Body of pancreas (tissue), 4 donors: ENCODE measurements at regions not wholly inside any gene's neighbourhood (a gene's known extent, or its start where the extent isn't known, plus 50 kb on each side); places are given as distances from the start of the nearest gene placed in this dataset.

ENCODE experiments used
- ATAC-seq: fragments of 150-250 bp; one replicate; pipeline ENCODE4 v1.9.1; 2016
- DNase-seq, 4 donors: peaks; one replicate each; pipeline ENCODE4 v3.0.0-alpha.2; 2019
- H3K27ac ChIP-seq, 4 donors: fragments of 200-600 bp; sonication (generic); 1 replicate in 3 of 4; 2 replicates in 1 of 4; pipeline versions ENCODE4 v1.5.1 to v1.6.1; 2016 to 2019; ENCODE audit warnings: mild to moderate bottlenecking in 1 of 4, mixed read lengths in 1 of 4, moderate library complexity in 1 of 4
- H3K27me3 ChIP-seq, 2 donors: fragments of 200-600 bp; sonication (generic); one replicate each; pipeline ENCODE4 v1.6.0; 2016; ENCODE audit warnings: mild to moderate bottlenecking in 1 of 2
- H3K36me3 ChIP-seq, 2 donors: fragments of 200-600 bp; sonication (generic); replicated peaks in 1 of 2; 2 replicates each; pipeline ENCODE4 v1.5.1; 2016; ENCODE audit warnings: low read depth in 2 of 2; ENCODE audit not compliant: insufficient read depth in 1 of 2
- H3K4me1 ChIP-seq: fragments of 200-600 bp; sonication (generic); one replicate; pipeline ENCODE4 v1.6.0; 2016
- H3K4me3 ChIP-seq, 2 donors: fragments of 200-600 bp; sonication (generic); 1 replicate in 1 of 2; 2 replicates in 1 of 2; pipeline ENCODE4 v1.5.1; 2016 to 2019
- H3K9me3 ChIP-seq, 3 donors: fragments of 200-600 bp; sonication (generic); 1 replicate in 2 of 3; 2 replicates in 1 of 3; pipeline ENCODE4 v1.5.1; 2016
- CTCF ChIP-seq, 7 experiments: fragments of 450-650 bp in 4 of 7; fragments of 200-600 bp in 3 of 7; sonication (generic) in 3 of 7; IDR thresholded peaks; one replicate each; pipeline ENCODE4 v1.5.1; 2016 to 2019; ENCODE audit warnings: antibody characterized with exemption in 7 of 7
- POLR2A ChIP-seq, 3 donors: fragments of 450-650 bp; IDR thresholded peaks; one replicate each; pipeline ENCODE4 v1.6.1; 2016; ENCODE audit warnings: antibody characterized with exemption in 3 of 3, mild to moderate bottlenecking in 2 of 3
- WGBS, 2 donors: methylation state at CpG; one replicate each; pipeline ENCODE4 v1.1.5; 2017; 5-methylcytosine and 5-hydroxymethylcytosine counted together
- intact Hi-C: fragments of 100-400 bp; cut with DNase I; formaldehyde crosslinking; loops from one replicate; pipeline ENCODE4 v1.15.1; 2023

GRCh38 chr7:35487841-35488240, 207.1 kb downstream of the HERPUD2 start:
- ATAC-seq (no peak), DNase-seq (no peak)
- no peaks in the 10 kb centered on the region for H3K4me1 ChIP-seq
- 73 to 79% methylated on average over 2 of the region's 2 CpGs for WGBS, 2 donors
- intact Hi-C loops: no loop called here
- no peaks in the 10 kb centered on the region for H3K9me3 ChIP-seq
- H3K36me3 ChIP-seq: no peaks in the 10 kb centered on the region
- H3K4me3 ChIP-seq: no peak overlapping the region
- TF ChIP-seq CTCF (IDR thresholded peaks at IDR 0.05) (no peak), POLR2A (IDR thresholded peaks at IDR 0.05) (no peak)
- H3K27me3 ChIP-seq: no peaks in the 10 kb centered on the region
- no peak overlapping the region for H3K27ac ChIP-seq

GRCh38 chr7:35487402-35487801, 207.5 kb downstream of the HERPUD2 start:
- 62 to 66% methylated on average over 4 to 6 of the region's 6 CpGs for WGBS, 2 donors
- Histone ChIP-seq H3K27ac (no peak overlapping the region), H3K9me3 (no peaks in the 10 kb centered on the region), H3K4me3 (no peak overlapping the region), H3K27me3 (no peaks in the 10 kb centered on the region), H3K4me1 (no peaks in the 10 kb centered on the region), H3K36me3 (no peaks in the 10 kb centered on the region)
- DNase-seq (no peak), ATAC-seq (no peak)
- intact Hi-C loops: no loop called here
- no peak for TF ChIP-seq POLR2A (IDR thresholded peaks at IDR 0.05)

- no peaks in the 10 kb centered on the region for H3K9me3 ChIP-seq
- 27% methylated on average over 6 of the region's 6 CpGs for WGBS, 2 donors
- no peaks in the 10 kb centered on the region for H3K36me3 ChIP-seq
- intact Hi-C loops: no loop called here
- H3K27me3 ChIP-seq: no peaks in the 10 kb centered on the region
- no peak for DNase-seq
- no peak overlapping the region for H3K4me3 ChIP-seq
- TF ChIP-seq CTCF (IDR thresholded peaks at IDR 0.05) (no peak), POLR2A (IDR thresholded peaks at IDR 0.05) (no peak)
- no peaks in the 10 kb centered on the region for H3K4me1 ChIP-seq
- no peak for ATAC-seq
- H3K27ac ChIP-seq: no peak overlapping the region
Measured at GRCh38 chr7:35485436-35485835, 209.5 kb downstream of the HERPUD2 start.

- intact Hi-C loops: no loop called here
- Histone ChIP-seq H3K4me1 (no peaks in the 10 kb centered on the region), H3K27ac (no peak overlapping the region), H3K27me3 (no peaks in the 10 kb centered on the region), H3K4me3 (no peak overlapping the region), H3K9me3 (no peaks in the 10 kb centered on the region), H3K36me3 (no peaks in the 10 kb centered on the region)
- ATAC-seq: no peak
- no peak for DNase-seq
- 79 to 90% methylated on average over 2 of the region's 2 CpGs for WGBS, 2 donors
- TF ChIP-seq CTCF (IDR thresholded peaks at IDR 0.05) (no peak), POLR2A (IDR thresholded peaks at IDR 0.05) (no peak)
Measured at GRCh38 chr7:35483568-35483967, 211.4 kb downstream of the HERPUD2 start.

GRCh38 chr7:35482231-35482630, 212.7 kb downstream of the HERPUD2 start:
- 57 to 71% methylated on average over 5 of the region's 5 CpGs for WGBS, 2 donors
- Histone ChIP-seq H3K27ac (no peak overlapping the region), H3K4me3 (no peak overlapping the region), H3K4me1 (no peaks in the 10 kb centered on the region), H3K9me3 (peaks cover 0 to 8% (median 0%) of the 10 kb centered on the region in 3 donors), H3K27me3 (no peaks in the 10 kb centered on the region), H3K36me3 (no peaks in the 10 kb centered on the region)
- TF ChIP-seq POLR2A (IDR thresholded peaks at IDR 0.05) (no peak), CTCF (IDR thresholded peaks at IDR 0.05) (no peak)
- intact Hi-C loops: no loop called here
- ATAC-seq: no peak
- no peak for DNase-seq
